SK-N-SH (cell line): ENCODE measurements at regions not wholly inside any gene's neighbourhood (a gene's known extent, or its start where the extent isn't known, plus 50 kb on each side); places are given as distances from the start of the nearest gene placed in this dataset.

Experiments
- CTCF ChIA-PET: fragments of 300-600, 350-600 bp; formaldehyde crosslinking; extraction: SDS; loops from one replicate; lab custom pipeline; 2021; lab: Yijun Ruan, JAX
- POLR2A ChIA-PET: fragments of 350-600 bp; sonication (Branson Sonifier 250); formaldehyde crosslinking; extraction: SDS; loops from one replicate; lab custom pipeline; 2020; ENCODE audit warnings: antibody characterized with exemption, inconsistent platforms; lab: Yijun Ruan, JAX
- DNase-seq: peaks from one replicate; pipeline ENCODE4 v3.0.0; 2012
- H2AFZ ChIP-seq: fragments of 200-600 bp; sonication (generic); 2 replicates; pipeline ENCODE4 v1.8.1; 2016; ENCODE audit warnings: antibody characterized with exemption, mild to moderate bottlenecking, low read depth
- H3F3A ChIP-seq: fragments of 200-600 bp; sonication (generic); replicated peaks from 2 replicates; pipeline ENCODE3; 2016; ENCODE audit warnings: antibody characterized with exemption, mild to moderate bottlenecking; ENCODE audit not compliant: insufficient read depth
- H3K27ac ChIP-seq, 2 experiments: fragments of 200-500 bp in 1 of 2; fragments of 200-600 bp in 1 of 2; sonication (Bioruptor generic) in 1 of 2; sonication (generic), shearing (Covaris generic) in 1 of 2; 2 replicates each; pipeline versions ENCODE4 v1.5.1 to v1.6.1; 2014 to 2016; ENCODE audit warnings: low read depth in 2 of 2, inconsistent platforms in 1 of 2, low read length in 1 of 2, mild to moderate bottlenecking in 1 of 2, mixed read lengths in 1 of 2
- H3K27me3 ChIP-seq: fragments of 200-600 bp; sonication (generic), shearing (Covaris generic); 2 replicates; pipeline ENCODE4 v1.6.1; 2016; ENCODE audit warnings: mixed run types; ENCODE audit not compliant: insufficient read depth
- H3K36me3 ChIP-seq, 2 experiments: fragments of 200-500 bp in 1 of 2; fragments of 200-600 bp in 1 of 2; sonication (Bioruptor generic) in 1 of 2; sonication (generic) in 1 of 2; replicated peaks in 1 of 2; 2 replicates each; pipeline versions ENCODE3 to v1.5.1; 2014 to 2016; ENCODE audit warnings: low read length in 1 of 2, mild to moderate bottlenecking in 1 of 2; ENCODE audit not compliant: insufficient read depth in 2 of 2, control insufficient read depth in 1 of 2
- H3K4me1 ChIP-seq, 2 experiments: fragments of 200-500 bp in 1 of 2; fragments of 200-600 bp in 1 of 2; sonication (Bioruptor generic) in 1 of 2; sonication (generic), shearing (Covaris generic) in 1 of 2; 2 replicates each; pipeline versions ENCODE4 v1.5.1 to v1.6.1; 2014 to 2016; ENCODE audit warnings: low read depth in 1 of 2, low read length in 1 of 2, mixed run types in 1 of 2; ENCODE audit not compliant: insufficient read depth in 2 of 2, control insufficient read depth in 1 of 2
- H3K4me2 ChIP-seq: fragments of 200-600 bp; sonication (generic), shearing (Covaris generic); 2 replicates; pipeline ENCODE4 v1.6.1; 2017; ENCODE audit warnings: mixed run types
- H3K4me3 ChIP-seq, 2 experiments: fragments of 200-500 bp in 1 of 2; fragments of 200-600 bp in 1 of 2; sonication (Bioruptor generic) in 1 of 2; sonication (generic), shearing (Covaris generic) in 1 of 2; 2 replicates each; pipeline versions ENCODE4 v1.5.1 to v1.8.1; 2014 to 2016; ENCODE audit warnings: low read depth in 2 of 2, inconsistent platforms in 1 of 2, low read length in 1 of 2, mild to moderate bottlenecking in 1 of 2, mixed read lengths in 1 of 2, moderate library complexity in 1 of 2
- H3K79me2 ChIP-seq: fragments of 200-600 bp; sonication (generic); 2 replicates; pipeline ENCODE4 v1.8.1; 2017; ENCODE audit warnings: mild to moderate bottlenecking; ENCODE audit not compliant: insufficient read depth
- H3K9ac ChIP-seq: fragments of 200-600 bp; sonication (generic); 2 replicates; pipeline ENCODE4 v1.6.1; 2017; ENCODE audit warnings: mixed run types
- H3K9me2 ChIP-seq: fragments of 200-600 bp; sonication (generic); 2 replicates; pipeline ENCODE4 v1.6.1; 2017; ENCODE audit warnings: mixed run types
- H3K9me3 ChIP-seq: fragments of 200-600 bp; sonication (generic); 2 replicates; pipeline ENCODE4 v1.6.1; 2017; ENCODE audit warnings: mixed run types, mild to moderate bottlenecking, moderate library complexity
- H4K20me1 ChIP-seq: fragments of 200-600 bp; sonication (generic); 2 replicates; pipeline ENCODE4 v1.6.1; 2017; ENCODE audit warnings: mild to moderate bottlenecking, mixed run types; ENCODE audit not compliant: insufficient read depth
- CHD2 ChIP-seq: fragments of 150-350 bp; IDR thresholded peaks from 2 replicates; pipeline ENCODE4 v1.6.1; 2018; ENCODE audit warnings: low read length; ENCODE audit not compliant: partially characterized antibody
- ELF1 ChIP-seq: IDR thresholded peaks from 2 replicates; pipeline ENCODE4 v1.4.0; 2012
- EP300 ChIP-seq, 2 experiments: IDR thresholded peaks; 2 replicates each; pipeline versions ENCODE4 v1.4.0 to v1.6.1; 2012; ENCODE audit warnings: borderline replicate concordance in 1 of 2, low read depth in 1 of 2, low read length in 1 of 2
- EZH2phosphoT487 ChIP-seq: fragments of 200-600 bp; sonication (generic); IDR thresholded peaks from 2 replicates; pipeline ENCODE4 v1.6.1; 2017; ENCODE audit warnings: low read depth, mixed run types, mild to moderate bottlenecking, antibody characterized with exemption, moderate library complexity, borderline replicate concordance
- FOSL2 ChIP-seq: IDR thresholded peaks from 2 replicates; pipeline ENCODE4 v1.4.0; 2012; ENCODE audit warnings: low read depth, mild to moderate bottlenecking, moderate library complexity, borderline replicate concordance
- FOXM1 ChIP-seq: IDR thresholded peaks from 2 replicates; pipeline ENCODE4 v1.4.0; 2012; ENCODE audit warnings: low read depth, mild to moderate bottlenecking
- GABPA ChIP-seq: IDR thresholded peaks from 2 replicates; pipeline ENCODE4 v1.4.0; 2012; ENCODE audit warnings: low read depth, mild to moderate bottlenecking
- JUND ChIP-seq: IDR thresholded peaks from 2 replicates; pipeline ENCODE4 v1.4.0; 2012
- MAX ChIP-seq: IDR thresholded peaks from 2 replicates; pipeline ENCODE4 v1.4.0; 2012; ENCODE audit warnings: low read depth
- MXI1 ChIP-seq: IDR thresholded peaks from 2 replicates; pipeline ENCODE4 v1.6.1; 2012; ENCODE audit warnings: mild to moderate bottlenecking, low read depth, low read length, improper control_type of control experiment
- NFIC ChIP-seq: IDR thresholded peaks from 2 replicates; pipeline ENCODE4 v1.4.0; 2012; ENCODE audit warnings: borderline replicate concordance
- NRF1 ChIP-seq: IDR thresholded peaks from 2 replicates; pipeline ENCODE4 v1.6.1; 2012; ENCODE audit warnings: low read depth, mild to moderate bottlenecking, low read length
- PBX3 ChIP-seq: IDR thresholded peaks from 2 replicates; pipeline ENCODE4; 2012
- POLR2AphosphoS5 ChIP-seq: IDR thresholded peaks from 2 replicates; pipeline ENCODE4 v1.6.1; 2012; ENCODE audit warnings: low read depth, low read length
- RAD21 ChIP-seq: IDR thresholded peaks from 2 replicates; pipeline ENCODE4 v1.6.1; 2012; ENCODE audit warnings: mild to moderate bottlenecking, low read length
- RCOR1 ChIP-seq: fragments of 150-350 bp; IDR thresholded peaks from 2 replicates; pipeline ENCODE4 v1.6.1; 2017; ENCODE audit warnings: antibody characterized with exemption, low read length
- REST ChIP-seq: IDR thresholded peaks from 2 replicates; pipeline ENCODE4 v1.6.1; 2012; ENCODE audit warnings: mild to moderate bottlenecking, low read depth, low read length, moderate library complexity
- RXRA ChIP-seq: IDR thresholded peaks from 2 replicates; pipeline ENCODE4 v1.4.0; 2012; ENCODE audit warnings: low read depth, mild to moderate bottlenecking, borderline replicate concordance
- SMC3 ChIP-seq: IDR thresholded peaks from 2 replicates; pipeline ENCODE4 v1.6.1; 2012; ENCODE audit warnings: low read depth, low read length, improper control_type of control experiment
- YY1 ChIP-seq: IDR thresholded peaks from 2 replicates; pipeline ENCODE4 v1.4.0; 2012; ENCODE audit warnings: low read depth, mild to moderate bottlenecking
- WGBS: methylation state at CpG from one replicate; pipeline ENCODE4 v1.1.6; 2017; ENCODE audit warnings: low lambda C conversion rate; 5-methylcytosine and 5-hydroxymethylcytosine counted together
- TF ChIP-seq, protein P1 (sequence below): IDR thresholded peaks from 2 replicates; pipeline ENCODE4 v1.4.0; 2012; ENCODE audit warnings: low read depth, borderline replicate concordance
- TF ChIP-seq, protein P2 (sequence below): fragments of 150-350 bp; IDR thresholded peaks from 2 replicates; pipeline ENCODE4 v1.6.1; 2016; ENCODE audit warnings: mild to moderate bottlenecking, low read depth, low read length

DNA sequence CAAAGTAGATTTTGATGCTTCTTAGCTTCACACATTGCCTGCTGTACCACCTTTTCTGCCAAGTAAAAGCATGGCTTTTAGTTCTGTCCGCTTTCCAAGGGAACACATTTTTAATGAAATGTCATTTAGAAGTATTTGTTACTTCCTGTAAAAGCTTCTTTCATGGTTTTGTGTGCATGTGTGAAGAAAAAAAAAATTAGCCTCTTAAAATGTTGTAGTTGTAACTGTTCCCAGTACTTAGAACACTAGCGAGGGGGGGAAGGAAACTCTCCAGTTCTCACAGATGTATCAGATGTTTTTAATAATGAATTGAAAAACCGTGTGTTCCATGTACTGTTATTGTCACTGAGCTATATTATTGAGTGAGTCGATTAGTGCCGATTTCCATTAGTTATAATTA, 568.3 kb upstream of the ADGRL2 start:
- POLR2A ChIA-PET, result interaction anchor here (1.2 kb wide), 1 partner anchor 568 kb away, joined by 4 read pairs; the partner anchor contains the start of gene ADGRL2
- peak; percentile 43 for DNase-seq
- H3K27ac ChIP-seq, result peak overlapping the region; percentile 56 to 95; a peak in 3 of 4 replicates
- H3K9me2 ChIP-seq, result no peaks in the 10 kb centered on the region
- H3K9me3 ChIP-seq, result no peaks in the 10 kb centered on the region
- no peaks in the 10 kb centered on the region for H3K27me3 ChIP-seq
- CTCF ChIA-PET, result interaction anchor here (0.7 to 2.5 kb wide), 5 partner anchors 12 to 576 kb away, joined by 3 to 9 read pairs (median 3); no protein-coding TSS in a partner anchor
- no peak overlapping the region for H3K9ac ChIP-seq
- no peaks in the 10 kb centered on the region for H4K20me1 ChIP-seq
- H3K36me3 ChIP-seq, result no peaks in the 10 kb centered on the region
- H3F3A ChIP-seq, result no peaks in the 10 kb centered on the region
- no peaks in the 10 kb centered on the region for H3K79me2 ChIP-seq
- peak overlapping the region; percentile 78; the same call in 1 of the 2 replicates for H3K4me2 ChIP-seq
- TF ChIP-seq NFIC (no peak), NRF1 (no peak), REST (no peak), MAX (no peak), RCOR1 (no peak), EZH2phosphoT487 (no peak), FOXM1 (no peak), RAD21 (no peak), MXI1 (peak; percentile 36; the same call in 1 of the 2 replicates), PBX3 (no peak), RXRA (no peak), SMC3 (no peak), JUND (no peak), FOSL2 (no peak), YY1 (no peak), GABPA (no peak), ELF1 (no peak), EP300 (IDR thresholded peaks at IDR 0.05; ENCODE audit: borderline replicate concordance in 1 of 2, low read depth in 1 of 2, low read length in 1 of 2) (peak in 1 of 2 experiments; percentile 61; a peak in 1 of 4 replicates), CHD2 (peak; percentile 28), POLR2AphosphoS5 (no peak)
- TF ChIP-seq, protein P1, sequence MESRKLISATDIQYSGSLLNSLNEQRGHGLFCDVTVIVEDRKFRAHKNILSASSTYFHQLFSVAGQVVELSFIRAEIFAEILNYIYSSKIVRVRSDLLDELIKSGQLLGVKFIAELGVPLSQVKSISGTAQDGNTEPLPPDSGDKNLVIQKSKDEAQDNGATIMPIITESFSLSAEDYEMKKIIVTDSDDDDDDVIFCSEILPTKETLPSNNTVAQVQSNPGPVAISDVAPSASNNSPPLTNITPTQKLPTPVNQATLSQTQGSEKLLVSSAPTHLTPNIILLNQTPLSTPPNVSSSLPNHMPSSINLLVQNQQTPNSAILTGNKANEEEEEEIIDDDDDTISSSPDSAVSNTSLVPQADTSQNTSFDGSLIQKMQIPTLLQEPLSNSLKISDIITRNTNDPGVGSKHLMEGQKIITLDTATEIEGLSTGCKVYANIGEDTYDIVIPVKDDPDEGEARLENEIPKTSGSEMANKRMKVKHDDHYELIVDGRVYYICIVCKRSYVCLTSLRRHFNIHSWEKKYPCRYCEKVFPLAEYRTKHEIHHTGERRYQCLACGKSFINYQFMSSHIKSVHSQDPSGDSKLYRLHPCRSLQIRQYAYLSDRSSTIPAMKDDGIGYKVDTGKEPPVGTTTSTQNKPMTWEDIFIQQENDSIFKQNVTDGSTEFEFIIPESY, result no peak
- TF ChIP-seq, protein P2, sequence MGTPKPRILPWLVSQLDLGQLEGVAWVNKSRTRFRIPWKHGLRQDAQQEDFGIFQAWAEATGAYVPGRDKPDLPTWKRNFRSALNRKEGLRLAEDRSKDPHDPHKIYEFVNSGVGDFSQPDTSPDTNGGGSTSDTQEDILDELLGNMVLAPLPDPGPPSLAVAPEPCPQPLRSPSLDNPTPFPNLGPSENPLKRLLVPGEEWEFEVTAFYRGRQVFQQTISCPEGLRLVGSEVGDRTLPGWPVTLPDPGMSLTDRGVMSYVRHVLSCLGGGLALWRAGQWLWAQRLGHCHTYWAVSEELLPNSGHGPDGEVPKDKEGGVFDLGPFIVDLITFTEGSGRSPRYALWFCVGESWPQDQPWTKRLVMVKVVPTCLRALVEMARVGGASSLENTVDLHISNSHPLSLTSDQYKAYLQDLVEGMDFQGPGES, result no peak
- H2AFZ ChIP-seq, result peak overlapping the region; percentile 61
- no peak overlapping the region for H3K4me3 ChIP-seq
- 25% methylated on average over 5 of the region's 5 CpGs for WGBS
- H3K4me1 ChIP-seq, result peaks cover 24% of the 10 kb centered on the region in 2 experiments; a peak in 3 of 4 replicates
